ENCODE measurements at regions not wholly inside any gene's neighbourhood (a gene's known extent, or its start where the extent isn't known, plus 50 kb on each side); places are given as distances from the start of the nearest gene placed in this dataset.

DNA sequence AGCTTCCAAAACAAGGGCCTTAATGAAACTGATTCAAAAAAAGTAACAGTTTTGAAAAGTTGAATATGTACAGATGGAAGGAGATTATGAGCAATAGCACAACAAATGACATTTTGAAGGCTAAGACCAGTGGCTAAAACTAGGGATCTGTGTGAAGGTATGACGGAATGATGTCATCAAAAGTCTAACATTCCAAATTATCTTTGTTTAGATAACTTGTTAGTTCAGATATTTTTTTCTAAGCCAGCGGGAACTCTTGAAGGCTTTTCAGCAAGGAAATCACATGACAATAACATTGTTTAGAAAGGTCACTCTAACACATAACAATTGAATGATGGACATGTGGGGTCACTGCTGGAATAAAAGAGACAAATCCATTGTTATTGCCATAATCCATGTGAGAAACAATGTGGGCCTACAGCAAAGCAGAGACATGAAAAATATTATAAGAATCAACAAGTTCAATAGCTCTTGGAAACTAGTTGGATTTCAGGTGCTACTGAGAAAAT, 260.5 kb downstream of the CASP12 start:
- TF ChIP-seq, protein P1, sequence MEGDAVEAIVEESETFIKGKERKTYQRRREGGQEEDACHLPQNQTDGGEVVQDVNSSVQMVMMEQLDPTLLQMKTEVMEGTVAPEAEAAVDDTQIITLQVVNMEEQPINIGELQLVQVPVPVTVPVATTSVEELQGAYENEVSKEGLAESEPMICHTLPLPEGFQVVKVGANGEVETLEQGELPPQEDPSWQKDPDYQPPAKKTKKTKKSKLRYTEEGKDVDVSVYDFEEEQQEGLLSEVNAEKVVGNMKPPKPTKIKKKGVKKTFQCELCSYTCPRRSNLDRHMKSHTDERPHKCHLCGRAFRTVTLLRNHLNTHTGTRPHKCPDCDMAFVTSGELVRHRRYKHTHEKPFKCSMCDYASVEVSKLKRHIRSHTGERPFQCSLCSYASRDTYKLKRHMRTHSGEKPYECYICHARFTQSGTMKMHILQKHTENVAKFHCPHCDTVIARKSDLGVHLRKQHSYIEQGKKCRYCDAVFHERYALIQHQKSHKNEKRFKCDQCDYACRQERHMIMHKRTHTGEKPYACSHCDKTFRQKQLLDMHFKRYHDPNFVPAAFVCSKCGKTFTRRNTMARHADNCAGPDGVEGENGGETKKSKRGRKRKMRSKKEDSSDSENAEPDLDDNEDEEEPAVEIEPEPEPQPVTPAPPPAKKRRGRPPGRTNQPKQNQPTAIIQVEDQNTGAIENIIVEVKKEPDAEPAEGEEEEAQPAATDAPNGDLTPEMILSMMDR (IDR thresholded peaks at IDR 0.05), result no peak
- no peak for TF ChIP-seq POLR2A (IDR thresholded peaks at IDR 0.05)
